ENCODE measurements at regions not wholly inside any gene's neighbourhood (a gene's known extent, or its start where the extent isn't known, plus 50 kb on each side); places are given as distances from the start of the nearest gene placed in this dataset.
"Not testable (repeated sequence)": the region's sequence is repeated elsewhere in the genome, so short reads cannot be mapped to it uniquely, and the experiment has no call there.

DNA sequence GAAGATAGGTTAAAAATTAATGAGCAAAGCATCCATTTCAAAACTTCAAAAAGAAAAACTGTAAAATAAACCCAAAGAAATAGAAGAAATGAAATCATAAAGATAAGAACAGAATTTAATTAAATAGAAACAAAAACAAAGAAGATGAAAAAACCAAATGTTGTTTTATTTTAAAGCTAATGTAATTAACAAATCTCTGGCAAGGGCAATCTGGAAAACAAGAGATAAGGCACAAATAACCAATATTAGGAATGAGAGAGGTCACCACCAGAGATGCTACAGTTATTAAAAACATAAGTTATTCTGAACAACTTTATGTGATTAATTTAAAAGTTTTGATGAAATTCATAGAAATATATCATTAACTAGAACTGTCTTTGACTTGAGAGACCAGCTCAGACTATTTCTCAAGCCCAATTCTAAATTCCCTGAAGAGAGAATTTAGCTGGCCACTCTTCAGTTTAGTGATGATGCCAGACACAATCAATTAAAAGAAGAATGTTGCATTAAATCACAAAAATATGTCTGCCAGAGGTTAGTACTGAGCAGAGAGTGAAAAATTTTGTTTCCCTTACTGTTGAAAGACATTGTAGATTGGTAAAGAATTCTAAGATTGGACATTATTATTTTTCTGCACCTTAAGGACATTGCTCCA, 227.4 kb upstream of the VLDLR start:
- FAIRE-seq; in situ Hi-C loops (cut with MboI); RAD21 ChIA-PET (ENCODE audit: unreplicated experiment); H4K20me1 ChIP-seq (ENCODE audit: control insufficient read depth, insufficient read depth); H3K27me3 ChIP-seq (replicated peaks in 1 of 2; ENCODE audit: control insufficient read depth in 2 of 2, insufficient read depth in 2 of 2, low read length in 1 of 2); POLR2A ChIA-PET; H3K9me3 ChIP-seq (replicated peaks; ENCODE audit: control insufficient read depth, insufficient read depth, low read length); intact Hi-C loops (cut with micrococcal nuclease; ENCODE audit: unreplicated experiment); SMC1A ChIA-PET (ENCODE audit: uncharacterized antibody, unreplicated experiment); H3K4me3 ChIP-seq; H3K4me1 ChIP-seq (ENCODE audit: control insufficient read depth, insufficient read depth, low read length); CTCF ChIA-PET; BruUV-seq (replicated peaks); H3K9ac ChIP-seq (ENCODE audit: control insufficient read depth, insufficient read depth, low read length); ATAC-seq; H2AFZ ChIP-seq (ENCODE audit: control insufficient read depth, low read depth, low read length); H3K79me2 ChIP-seq (ENCODE audit: control insufficient read depth, insufficient read depth, low read length); H3K4me2 ChIP-seq (ENCODE audit: control insufficient read depth, insufficient read depth); DNase-seq (ENCODE audit: low read depth, low spot score); H3K36me3 ChIP-seq (ENCODE audit: control insufficient read depth in 2 of 2, insufficient read depth in 2 of 2, low read length in 1 of 2); H3K27ac ChIP-seq (ENCODE audit: control insufficient read depth, insufficient read depth): not testable (repeated sequence)

DNA sequence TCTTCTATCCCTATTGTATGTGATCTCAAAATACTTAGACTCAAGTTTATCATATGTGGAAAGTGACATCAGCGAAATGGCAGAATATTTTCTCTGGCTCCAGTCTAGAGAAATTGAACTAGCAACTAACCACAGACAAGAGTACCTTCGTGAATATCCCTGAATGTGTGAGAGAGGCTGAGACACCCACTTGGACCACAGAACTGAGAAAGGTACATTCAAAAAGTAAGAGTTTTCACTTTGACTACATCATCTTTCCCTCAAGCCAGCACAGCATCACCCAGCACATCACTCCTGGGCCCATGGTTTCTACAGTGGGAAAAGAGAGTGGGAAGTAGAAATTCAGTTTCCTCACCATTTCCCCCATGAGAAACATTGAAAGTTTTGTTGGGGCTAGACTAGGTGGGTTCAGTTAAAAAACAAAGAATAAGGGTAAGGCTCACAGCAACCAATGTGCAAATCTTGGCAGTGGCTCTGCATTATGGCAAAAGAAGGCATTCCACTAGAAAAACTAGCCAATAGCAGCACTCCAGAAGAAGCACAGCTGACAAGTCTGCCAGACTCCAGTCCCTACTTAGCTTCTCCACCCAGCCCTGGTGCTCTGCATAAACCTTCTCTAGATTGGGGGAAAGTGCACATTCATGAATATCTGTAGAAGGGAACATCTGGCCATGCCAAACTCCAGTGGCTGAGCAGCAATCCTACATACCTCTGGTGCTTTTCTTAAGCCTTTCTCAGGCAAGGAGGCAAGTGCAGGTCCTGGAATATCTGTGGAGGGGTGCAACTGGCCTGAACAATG, 225.6 kb upstream of the VLDLR start:
- Histone ChIP-seq H3K27me3 (replicated peaks in 1 of 2; ENCODE audit: control insufficient read depth in 2 of 2, insufficient read depth in 2 of 2, low read length in 1 of 2) (no peaks in the 10 kb centered on the region; a peak in 1 of 4 replicates), H2AFZ (ENCODE audit: control insufficient read depth, low read depth, low read length) (no peak overlapping the region), H3K79me2 (ENCODE audit: control insufficient read depth, insufficient read depth, low read length) (no peaks in the 10 kb centered on the region), H3K4me3 (no peak overlapping the region), H4K20me1 (ENCODE audit: control insufficient read depth, insufficient read depth) (no peaks in the 10 kb centered on the region), H3K4me1 (ENCODE audit: control insufficient read depth, insufficient read depth, low read length) (no peaks in the 10 kb centered on the region), H3K36me3 (ENCODE audit: control insufficient read depth in 2 of 2, insufficient read depth in 2 of 2, low read length in 1 of 2) (no peaks in the 10 kb centered on the region), H3K4me2 (ENCODE audit: control insufficient read depth, insufficient read depth) (no peak overlapping the region), H3K27ac (ENCODE audit: control insufficient read depth, insufficient read depth) (no peak overlapping the region), H3K9ac (ENCODE audit: control insufficient read depth, insufficient read depth, low read length) (no peak overlapping the region), H3K9me3 (replicated peaks; ENCODE audit: control insufficient read depth, insufficient read depth, low read length) (no peaks in the 10 kb centered on the region)
- POLR2A ChIA-PET = no interaction called here
- no peak for ATAC-seq
- in situ Hi-C loops (cut with MboI) (no loop called here), intact Hi-C loops (cut with micrococcal nuclease; ENCODE audit: unreplicated experiment) (no loop called here)
- no TSS peak for BruUV-seq (replicated peaks)
- DNase-seq (ENCODE audit: low read depth, low spot score) = no peak
- RAD21 ChIA-PET (ENCODE audit: unreplicated experiment) = no interaction called here
- whole genome bisulfite sequencing (ENCODE audit: insufficient coverage, insufficient replicate concordance, low lambda C conversion rate, missing lambda C conversion rate) = 0% methylated on average over 2 of the region's 2 CpGs
- FAIRE-seq = no peak
- SMC1A ChIA-PET (ENCODE audit: uncharacterized antibody, unreplicated experiment) = no interaction called here
- CTCF ChIA-PET = no interaction called here
- no peak for TF ChIP-seq TCF12 (IDR thresholded peaks at IDR 0.05; ENCODE audit: low read depth, low read length)
- TF ChIP-seq NFIC (IDR thresholded peaks at IDR 0.05; ENCODE audit: low read depth, low read length) = no peak
- TF ChIP-seq, protein P1, sequence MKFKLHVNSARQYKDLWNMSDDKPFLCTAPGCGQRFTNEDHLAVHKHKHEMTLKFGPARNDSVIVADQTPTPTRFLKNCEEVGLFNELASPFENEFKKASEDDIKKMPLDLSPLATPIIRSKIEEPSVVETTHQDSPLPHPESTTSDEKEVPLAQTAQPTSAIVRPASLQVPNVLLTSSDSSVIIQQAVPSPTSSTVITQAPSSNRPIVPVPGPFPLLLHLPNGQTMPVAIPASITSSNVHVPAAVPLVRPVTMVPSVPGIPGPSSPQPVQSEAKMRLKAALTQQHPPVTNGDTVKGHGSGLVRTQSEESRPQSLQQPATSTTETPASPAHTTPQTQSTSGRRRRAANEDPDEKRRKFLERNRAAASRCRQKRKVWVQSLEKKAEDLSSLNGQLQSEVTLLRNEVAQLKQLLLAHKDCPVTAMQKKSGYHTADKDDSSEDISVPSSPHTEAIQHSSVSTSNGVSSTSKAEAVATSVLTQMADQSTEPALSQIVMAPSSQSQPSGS (IDR thresholded peaks at IDR 0.05; ENCODE audit: low read length) = no peak
- no peak for TF ChIP-seq CHD1 (IDR thresholded peaks at IDR 0.05; ENCODE audit: low read depth, low read length)
- TF ChIP-seq WRNIP1 (IDR thresholded peaks at IDR 0.05; ENCODE audit: borderline replicate concordance, low read depth, low read length) = no peak
- TF ChIP-seq CBFB (IDR thresholded peaks at IDR 0.05; ENCODE audit: low read depth) = no peak
- TF ChIP-seq, protein P2, sequence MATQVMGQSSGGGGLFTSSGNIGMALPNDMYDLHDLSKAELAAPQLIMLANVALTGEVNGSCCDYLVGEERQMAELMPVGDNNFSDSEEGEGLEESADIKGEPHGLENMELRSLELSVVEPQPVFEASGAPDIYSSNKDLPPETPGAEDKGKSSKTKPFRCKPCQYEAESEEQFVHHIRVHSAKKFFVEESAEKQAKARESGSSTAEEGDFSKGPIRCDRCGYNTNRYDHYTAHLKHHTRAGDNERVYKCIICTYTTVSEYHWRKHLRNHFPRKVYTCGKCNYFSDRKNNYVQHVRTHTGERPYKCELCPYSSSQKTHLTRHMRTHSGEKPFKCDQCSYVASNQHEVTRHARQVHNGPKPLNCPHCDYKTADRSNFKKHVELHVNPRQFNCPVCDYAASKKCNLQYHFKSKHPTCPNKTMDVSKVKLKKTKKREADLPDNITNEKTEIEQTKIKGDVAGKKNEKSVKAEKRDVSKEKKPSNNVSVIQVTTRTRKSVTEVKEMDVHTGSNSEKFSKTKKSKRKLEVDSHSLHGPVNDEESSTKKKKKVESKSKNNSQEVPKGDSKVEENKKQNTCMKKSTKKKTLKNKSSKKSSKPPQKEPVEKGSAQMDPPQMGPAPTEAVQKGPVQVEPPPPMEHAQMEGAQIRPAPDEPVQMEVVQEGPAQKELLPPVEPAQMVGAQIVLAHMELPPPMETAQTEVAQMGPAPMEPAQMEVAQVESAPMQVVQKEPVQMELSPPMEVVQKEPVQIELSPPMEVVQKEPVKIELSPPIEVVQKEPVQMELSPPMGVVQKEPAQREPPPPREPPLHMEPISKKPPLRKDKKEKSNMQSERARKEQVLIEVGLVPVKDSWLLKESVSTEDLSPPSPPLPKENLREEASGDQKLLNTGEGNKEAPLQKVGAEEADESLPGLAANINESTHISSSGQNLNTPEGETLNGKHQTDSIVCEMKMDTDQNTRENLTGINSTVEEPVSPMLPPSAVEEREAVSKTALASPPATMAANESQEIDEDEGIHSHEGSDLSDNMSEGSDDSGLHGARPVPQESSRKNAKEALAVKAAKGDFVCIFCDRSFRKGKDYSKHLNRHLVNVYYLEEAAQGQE (IDR thresholded peaks at IDR 0.05; ENCODE audit: low read depth, low read length) = no peak
- no peak for TF ChIP-seq IRF4 (IDR thresholded peaks at IDR 0.05; ENCODE audit: low read depth, low read length)
- TF ChIP-seq CHD2 (IDR thresholded peaks at IDR 0.05; ENCODE audit: borderline replicate concordance, low read depth, low read length) = no peak
